C4-2B (cell line): ENCODE measurements at regions not wholly inside any gene's neighbourhood (a gene's known extent, or its start where the extent isn't known, plus 50 kb on each side); places are given as distances from the start of the nearest gene placed in this dataset.

ENCODE experiments used
- ZFX ChIP-seq: fragments of 450-650 bp; IDR thresholded peaks from 2 replicates; pipeline ENCODE4 v1.6.1; 2017
- TF ChIP-seq, protein P1 (sequence below): fragments of 450-650 bp; conservative IDR thresholded peaks from 2 replicates; pipeline ENCODE4 v1.5.1; 2017; ENCODE audit warnings: mild to moderate bottlenecking

DNA sequence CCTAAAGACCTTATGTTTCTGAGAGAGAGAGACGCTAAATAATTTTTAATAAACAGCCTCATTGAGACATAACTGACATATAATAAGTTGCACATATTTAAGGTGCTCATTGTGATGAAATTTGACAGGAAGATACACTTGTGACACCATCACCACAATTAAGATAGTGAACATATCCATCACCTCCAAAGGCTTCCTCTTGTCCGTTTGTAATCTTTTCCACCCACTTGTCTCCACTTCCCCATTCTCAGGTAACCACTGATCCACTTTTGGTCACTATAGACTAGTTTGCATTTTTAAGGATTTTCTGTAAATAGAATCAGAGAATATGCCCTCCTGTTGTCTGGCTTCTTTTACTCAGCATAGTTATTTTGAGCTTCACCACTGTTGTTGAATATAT lies 195.1 kb upstream of the WDR11 start:
- TF ChIP-seq, protein P1, sequence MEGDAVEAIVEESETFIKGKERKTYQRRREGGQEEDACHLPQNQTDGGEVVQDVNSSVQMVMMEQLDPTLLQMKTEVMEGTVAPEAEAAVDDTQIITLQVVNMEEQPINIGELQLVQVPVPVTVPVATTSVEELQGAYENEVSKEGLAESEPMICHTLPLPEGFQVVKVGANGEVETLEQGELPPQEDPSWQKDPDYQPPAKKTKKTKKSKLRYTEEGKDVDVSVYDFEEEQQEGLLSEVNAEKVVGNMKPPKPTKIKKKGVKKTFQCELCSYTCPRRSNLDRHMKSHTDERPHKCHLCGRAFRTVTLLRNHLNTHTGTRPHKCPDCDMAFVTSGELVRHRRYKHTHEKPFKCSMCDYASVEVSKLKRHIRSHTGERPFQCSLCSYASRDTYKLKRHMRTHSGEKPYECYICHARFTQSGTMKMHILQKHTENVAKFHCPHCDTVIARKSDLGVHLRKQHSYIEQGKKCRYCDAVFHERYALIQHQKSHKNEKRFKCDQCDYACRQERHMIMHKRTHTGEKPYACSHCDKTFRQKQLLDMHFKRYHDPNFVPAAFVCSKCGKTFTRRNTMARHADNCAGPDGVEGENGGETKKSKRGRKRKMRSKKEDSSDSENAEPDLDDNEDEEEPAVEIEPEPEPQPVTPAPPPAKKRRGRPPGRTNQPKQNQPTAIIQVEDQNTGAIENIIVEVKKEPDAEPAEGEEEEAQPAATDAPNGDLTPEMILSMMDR = no peak
- TF ChIP-seq ZFX = no peak
